Brain microvascular endothelial cell (primary cell): ENCODE measurements at regions not wholly inside any gene's neighbourhood (a gene's known extent, or its start where the extent isn't known, plus 50 kb on each side); places are given as distances from the start of the nearest gene placed in this dataset.

Source experiments
- DNase-seq: peaks from one replicate; pipeline ENCODE4 v3.0.0-alpha.2; 2020
- H3K27ac ChIP-seq: fragments of 250-450 bp; sonication (Bioruptor Pico); 2 replicates; pipeline ENCODE4 v1.5.1; 2020; ENCODE audit warnings: mild to moderate bottlenecking, moderate library complexity
- H3K27me3 ChIP-seq: fragments of 250-450 bp; sonication (Bioruptor Pico); replicated peaks from 2 replicates; pipeline ENCODE4 v1.5.1; 2020; ENCODE audit warnings: mild to moderate bottlenecking
- H3K36me3 ChIP-seq: fragments of 250-450 bp; sonication (Bioruptor Pico); replicated peaks from 2 replicates; pipeline ENCODE4 v1.5.1; 2020; ENCODE audit warnings: mild to moderate bottlenecking
- H3K4me3 ChIP-seq: 2 replicates; pipeline ENCODE4 v1.5.1; 2011; ENCODE audit warnings: low read depth, mild to moderate bottlenecking, control low read depth, low read length, moderate library complexity
- CTCF ChIP-seq: IDR thresholded peaks from 2 replicates; pipeline ENCODE4 v1.5.1; 2011; ENCODE audit warnings: low read depth, mild to moderate bottlenecking, moderate library complexity, low read length, control low read depth, inconsistent platforms; ENCODE audit errors: missing control alignments
- in situ Hi-C: cut with HindIII; loops from 2 replicates; pipeline ENCODE4 v1.10.0; 2017; ENCODE audit warnings: low sequenced_read_pairs, low pct_ligation_motif_present

GRCh38 chr9:23245067-23245466 lies 581.0 kb downstream of the ELAVL2 start:
- no peak for TF ChIP-seq CTCF
- no peak overlapping the region for H3K4me3 ChIP-seq
- H3K36me3 ChIP-seq, result no peaks in the 10 kb centered on the region
- no peaks in the 10 kb centered on the region for H3K27me3 ChIP-seq
- no peak overlapping the region for H3K27ac ChIP-seq
- in situ Hi-C loops, result no loop called here
- DNase-seq, result no peak

- no peak for DNase-seq
- Histone ChIP-seq H3K36me3 (no peaks in the 10 kb centered on the region), H3K27me3 (no peaks in the 10 kb centered on the region), H3K27ac (no peak overlapping the region), H3K4me3 (no peak overlapping the region)
- no peak for TF ChIP-seq CTCF
- in situ Hi-C loops, result no loop called here
Measured at GRCh38 chr9:23254404-23255184, 571.4 kb downstream of the ELAVL2 start.

- TF ChIP-seq CTCF, result no peak
- Histone ChIP-seq H3K27ac (no peak overlapping the region), H3K4me3 (no peak overlapping the region), H3K36me3 (no peaks in the 10 kb centered on the region), H3K27me3 (no peaks in the 10 kb centered on the region)
- in situ Hi-C loops, result no loop called here
- no peak for DNase-seq
Measured at GRCh38 chr9:23255346-23255745, 570.7 kb downstream of the ELAVL2 start.

DNA sequence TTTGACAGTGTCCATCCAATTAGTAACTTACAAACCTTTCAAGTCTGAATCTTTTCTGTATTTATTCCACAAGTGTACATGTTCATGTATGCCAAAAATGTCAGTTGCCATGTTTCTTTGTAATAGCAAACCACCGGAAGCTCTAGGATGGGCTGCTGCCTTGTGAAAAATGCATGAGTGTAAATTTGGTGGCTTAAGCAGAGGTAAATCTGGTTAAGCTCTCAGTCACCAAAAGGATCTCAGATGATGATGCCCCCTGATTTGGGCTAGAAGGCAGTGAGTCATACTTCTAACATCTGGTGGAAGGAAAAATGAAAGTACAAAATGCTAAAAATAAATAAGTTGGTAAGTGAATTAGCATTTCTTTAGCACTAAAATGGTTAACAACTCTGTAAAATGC lies 567.5 kb downstream of the ELAVL2 start:
- no peaks in the 10 kb centered on the region for H3K36me3 ChIP-seq

DNA sequence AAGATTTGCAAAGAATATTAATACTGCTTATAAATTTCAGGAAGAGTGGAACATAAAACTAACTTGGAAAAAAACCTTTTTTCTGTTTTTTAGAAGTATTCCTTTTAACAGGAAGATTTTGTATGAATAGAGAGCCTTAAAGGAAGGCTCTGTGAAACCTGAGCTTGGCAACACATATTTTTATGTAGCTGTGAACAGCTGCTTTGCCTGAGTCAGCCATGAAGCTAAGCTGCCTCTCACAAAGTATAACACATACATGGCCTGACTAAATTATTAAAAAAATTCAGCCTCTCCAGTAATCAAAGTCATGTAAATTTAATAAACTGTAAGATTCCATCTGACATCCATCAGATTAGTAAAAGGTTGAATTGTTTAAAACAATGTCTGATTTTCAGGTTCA lies 547.5 kb downstream of the ELAVL2 start:
- in situ Hi-C loops, result no loop called here
- H3K27ac ChIP-seq, result no peak overlapping the region

More for the DNA sequence above, 567.5 kb downstream of the ELAVL2 start:
- H3K27me3 ChIP-seq, result no peaks in the 10 kb centered on the region
- no peak overlapping the region for H3K27ac ChIP-seq
- TF ChIP-seq CTCF, result no peak
- in situ Hi-C loops, result no loop called here
- no peak overlapping the region for H3K4me3 ChIP-seq
- DNase-seq, result no peak

More for the DNA sequence above, 547.5 kb downstream of the ELAVL2 start:
- no peak for DNase-seq
- Histone ChIP-seq H3K27me3 (no peaks in the 10 kb centered on the region), H3K36me3 (no peaks in the 10 kb centered on the region), H3K4me3 (no peak overlapping the region)
- no peak for TF ChIP-seq CTCF
